ENCODE measurements at regions not wholly inside any gene's neighbourhood (a gene's known extent, or its start where the extent isn't known, plus 50 kb on each side); places are given as distances from the start of the nearest gene placed in this dataset.

- Histone ChIP-seq H4K8ac (ENCODE audit: low read depth, low read length) (no peak overlapping the region), H3K27me3 (ENCODE audit: insufficient read depth, low read length) (no peaks in the 10 kb centered on the region), H3K18ac (ENCODE audit: low read length) (no peak overlapping the region), H3K79me1 (ENCODE audit: low read length) (no peaks in the 10 kb centered on the region), H3K14ac (ENCODE audit: low read length) (no peak overlapping the region), H2BK120ac (ENCODE audit: insufficient read depth, low read length, poor library complexity) (no peak overlapping the region), H3K27ac (ENCODE audit: low read depth, low read length) (no peak overlapping the region), H3K23ac (ENCODE audit: low read length) (no peak overlapping the region), H3K4ac (ENCODE audit: low read depth, low read length) (no peak overlapping the region), H4K91ac (ENCODE audit: low read depth, low read length) (no peak overlapping the region), H2AFZ (ENCODE audit: insufficient read depth, low read length, poor library complexity) (no peak overlapping the region), H3K4me2 (ENCODE audit: low read length) (no peak overlapping the region), H3K9me3 (ENCODE audit: insufficient read depth, low read depth, low read length) (peaks cover 8% of the 10 kb centered on the region), H3K79me2 (ENCODE audit: control insufficient read depth, insufficient read depth, low read length, poor library complexity) (no peaks in the 10 kb centered on the region), H2BK12ac (ENCODE audit: low read length) (no peak overlapping the region), H3K4me1 (ENCODE audit: control insufficient read depth in 1 of 2, insufficient read depth in 2 of 2, low read length in 2 of 2) (no peaks in the 10 kb centered on the region), H3K36me3 (ENCODE audit: control insufficient read depth in 1 of 2, insufficient read depth in 2 of 2, low read length in 2 of 2) (no peaks in the 10 kb centered on the region), H2AK5ac (ENCODE audit: low read length) (no peak overlapping the region), H4K12ac (ENCODE audit: low read depth, low read length) (no peak overlapping the region), H2BK5ac (ENCODE audit: low read depth, low read length, poor library complexity) (no peak overlapping the region), H3K4me3 (ENCODE audit: low read depth, low read length) (no peak overlapping the region), H3K9ac (ENCODE audit: low read length) (no peak overlapping the region)
- WGBS (ENCODE audit: extremely low coverage, insufficient coverage, insufficient read length), result no CpG with 5 or more reads among the region's 5 CpGs
- no peak for DNase-seq
Measured at GRCh38 chr1:4421986-4422385, 232.4 kb upstream of the AJAP1 start.

GRCh38 chr1:4422504-4423289, 231.7 kb upstream of the AJAP1 start:
- H4K8ac ChIP-seq (ENCODE audit: low read depth, low read length), result no peak overlapping the region
- H3K4me2 ChIP-seq (ENCODE audit: low read length), result no peak overlapping the region
- no peak overlapping the region for H4K91ac ChIP-seq (ENCODE audit: low read depth, low read length)
- no peak overlapping the region for H3K4ac ChIP-seq (ENCODE audit: low read depth, low read length)
- no peak overlapping the region for H3K18ac ChIP-seq (ENCODE audit: low read length)
- no peaks in the 10 kb centered on the region for H3K36me3 ChIP-seq (ENCODE audit: control insufficient read depth in 1 of 2, insufficient read depth in 2 of 2, low read length in 2 of 2)
- H3K4me1 ChIP-seq (ENCODE audit: control insufficient read depth in 1 of 2, insufficient read depth in 2 of 2, low read length in 2 of 2), result no peaks in the 10 kb centered on the region
- H2BK12ac ChIP-seq (ENCODE audit: low read length), result no peak overlapping the region
- no peak overlapping the region for H3K27ac ChIP-seq (ENCODE audit: low read depth, low read length)
- H3K79me2 ChIP-seq (ENCODE audit: control insufficient read depth, insufficient read depth, low read length, poor library complexity), result no peaks in the 10 kb centered on the region
- no peak overlapping the region for H2AFZ ChIP-seq (ENCODE audit: insufficient read depth, low read length, poor library complexity)
- H2AK5ac ChIP-seq (ENCODE audit: low read length), result no peak overlapping the region
- DNase-seq, result no peak
- no peaks in the 10 kb centered on the region for H3K27me3 ChIP-seq (ENCODE audit: insufficient read depth, low read length)
- peaks cover 8% of the 10 kb centered on the region for H3K9me3 ChIP-seq (ENCODE audit: insufficient read depth, low read depth, low read length)
- H4K12ac ChIP-seq (ENCODE audit: low read depth, low read length), result no peak overlapping the region
- H2BK5ac ChIP-seq (ENCODE audit: low read depth, low read length, poor library complexity), result no peak overlapping the region
- no peak overlapping the region for H3K23ac ChIP-seq (ENCODE audit: low read length)
- no peak overlapping the region for H2BK120ac ChIP-seq (ENCODE audit: insufficient read depth, low read length, poor library complexity)
- WGBS (ENCODE audit: extremely low coverage, insufficient coverage, insufficient read length), result no CpG with 5 or more reads among the region's 18 CpGs
- no peak overlapping the region for H3K9ac ChIP-seq (ENCODE audit: low read length)
- H3K79me1 ChIP-seq (ENCODE audit: low read length), result no peaks in the 10 kb centered on the region
- H3K14ac ChIP-seq (ENCODE audit: low read length), result no peak overlapping the region
- H3K4me3 ChIP-seq (ENCODE audit: low read depth, low read length), result no peak overlapping the region

- Histone ChIP-seq H3K18ac (ENCODE audit: low read length) (no peak overlapping the region), H3K27ac (ENCODE audit: low read depth, low read length) (no peak overlapping the region), H3K79me2 (ENCODE audit: control insufficient read depth, insufficient read depth, low read length, poor library complexity) (no peaks in the 10 kb centered on the region), H2AFZ (ENCODE audit: insufficient read depth, low read length, poor library complexity) (no peak overlapping the region), H3K4me3 (ENCODE audit: low read depth, low read length) (no peak overlapping the region), H3K4me2 (ENCODE audit: low read length) (no peak overlapping the region), H2AK5ac (ENCODE audit: low read length) (no peak overlapping the region), H4K12ac (ENCODE audit: low read depth, low read length) (no peak overlapping the region), H3K14ac (ENCODE audit: low read length) (no peak overlapping the region), H2BK12ac (ENCODE audit: low read length) (no peak overlapping the region), H3K23ac (ENCODE audit: low read length) (no peak overlapping the region), H3K27me3 (ENCODE audit: insufficient read depth, low read length) (no peaks in the 10 kb centered on the region), H3K4me1 (ENCODE audit: control insufficient read depth in 1 of 2, insufficient read depth in 2 of 2, low read length in 2 of 2) (no peaks in the 10 kb centered on the region), H4K8ac (ENCODE audit: low read depth, low read length) (no peak overlapping the region), H2BK5ac (ENCODE audit: low read depth, low read length, poor library complexity) (no peak overlapping the region), H3K9ac (ENCODE audit: low read length) (no peak overlapping the region), H3K79me1 (ENCODE audit: low read length) (no peaks in the 10 kb centered on the region), H4K91ac (ENCODE audit: low read depth, low read length) (no peak overlapping the region), H3K36me3 (ENCODE audit: control insufficient read depth in 1 of 2, insufficient read depth in 2 of 2, low read length in 2 of 2) (no peaks in the 10 kb centered on the region), H3K9me3 (ENCODE audit: insufficient read depth, low read depth, low read length) (peaks cover 6% of the 10 kb centered on the region), H2BK120ac (ENCODE audit: insufficient read depth, low read length, poor library complexity) (no peak overlapping the region), H3K4ac (ENCODE audit: low read depth, low read length) (no peak overlapping the region)
- no peak for DNase-seq
- no CpG with 5 or more reads among the region's 8 CpGs for WGBS (ENCODE audit: extremely low coverage, insufficient coverage, insufficient read length)
Measured at GRCh38 chr1:4424254-4424653, 230.2 kb upstream of the AJAP1 start.

- Histone ChIP-seq H3K36me3 (ENCODE audit: control insufficient read depth in 1 of 2, insufficient read depth in 2 of 2, low read length in 2 of 2) (no peaks in the 10 kb centered on the region), H3K27me3 (ENCODE audit: insufficient read depth, low read length) (no peaks in the 10 kb centered on the region), H3K4ac (ENCODE audit: low read depth, low read length) (no peak overlapping the region), H3K23ac (ENCODE audit: low read length) (no peak overlapping the region), H3K27ac (ENCODE audit: low read depth, low read length) (no peak overlapping the region), H2BK5ac (ENCODE audit: low read depth, low read length, poor library complexity) (no peak overlapping the region), H4K12ac (ENCODE audit: low read depth, low read length) (no peak overlapping the region), H3K14ac (ENCODE audit: low read length) (no peak overlapping the region), H4K91ac (ENCODE audit: low read depth, low read length) (no peak overlapping the region), H3K4me2 (ENCODE audit: low read length) (no peak overlapping the region), H3K9ac (ENCODE audit: low read length) (no peak overlapping the region), H3K18ac (ENCODE audit: low read length) (no peak overlapping the region), H2AK5ac (ENCODE audit: low read length) (no peak overlapping the region), H3K79me2 (ENCODE audit: control insufficient read depth, insufficient read depth, low read length, poor library complexity) (no peaks in the 10 kb centered on the region), H2BK12ac (ENCODE audit: low read length) (no peak overlapping the region), H4K8ac (ENCODE audit: low read depth, low read length) (no peak overlapping the region), H2BK120ac (ENCODE audit: insufficient read depth, low read length, poor library complexity) (no peak overlapping the region), H3K4me3 (ENCODE audit: low read depth, low read length) (no peak overlapping the region), H2AFZ (ENCODE audit: insufficient read depth, low read length, poor library complexity) (no peak overlapping the region), H3K79me1 (ENCODE audit: low read length) (no peaks in the 10 kb centered on the region), H3K9me3 (ENCODE audit: insufficient read depth, low read depth, low read length) (peaks cover 6% of the 10 kb centered on the region), H3K4me1 (ENCODE audit: control insufficient read depth in 1 of 2, insufficient read depth in 2 of 2, low read length in 2 of 2) (no peaks in the 10 kb centered on the region)
- no CpG with 5 or more reads among the region's 10 CpGs for WGBS (ENCODE audit: extremely low coverage, insufficient coverage, insufficient read length)
- DNase-seq, result no peak
Measured at GRCh38 chr1:4424766-4425165, 229.6 kb upstream of the AJAP1 start.

All from trophoblast cell (in vitro differentiated cells and primary cell).